Aorta (tissue), 5 donors: ENCODE measurements at regions not wholly inside any gene's neighbourhood (a gene's known extent, or its start where the extent isn't known, plus 50 kb on each side); places are given as distances from the start of the nearest gene placed in this dataset.
A peak's percentile ranks its signal among the peaks of the same experiment; 100 is the strongest.

Experiments used
- ATAC-seq: fragments of 200-7000 bp; cut with Tn5 transposase; one replicate; pipeline ENCODE4 v1.9.1; 2022; ENCODE audit warnings: moderate library complexity; ENCODE audit not compliant: low FRiP score
- DNase-seq, 2 donors: peaks; one replicate each; pipeline ENCODE4 v3.0.0-alpha.2; 2020
- H3K27ac ChIP-seq, 2 donors: one replicate each; pipeline ENCODE4 v1.5.1; 2013; ENCODE audit warnings: low read length in 2 of 2, mild to moderate bottlenecking in 2 of 2, moderate library complexity in 2 of 2, control low read depth in 1 of 2, inconsistent platforms in 1 of 2, low read depth in 1 of 2
- H3K27me3 ChIP-seq, 2 donors: one replicate each; pipeline ENCODE4 v1.6.1; 2013; ENCODE audit warnings: control low read depth in 1 of 2, low read length in 1 of 2, mild to moderate bottlenecking in 1 of 2, moderate library complexity in 1 of 2; ENCODE audit not compliant: insufficient read depth in 2 of 2, control insufficient read depth in 1 of 2
- H3K36me3 ChIP-seq, 2 donors: one replicate each; pipeline ENCODE4 v1.6.1; 2013; ENCODE audit warnings: control low read depth in 1 of 2, low read length in 1 of 2, mild to moderate bottlenecking in 1 of 2; ENCODE audit not compliant: insufficient read depth in 2 of 2, control insufficient read depth in 1 of 2
- H3K4me1 ChIP-seq, 2 donors: one replicate each; pipeline ENCODE4 v1.6.1; 2013; ENCODE audit warnings: low read length in 2 of 2, control low read depth in 1 of 2, mild to moderate bottlenecking in 1 of 2, moderate library complexity in 1 of 2; ENCODE audit not compliant: insufficient read depth in 2 of 2, control insufficient read depth in 1 of 2
- H3K4me3 ChIP-seq, 2 donors: one replicate each; pipeline ENCODE4 v1.5.1; 2013; ENCODE audit warnings: low read length in 2 of 2, control low read depth in 1 of 2, mild to moderate bottlenecking in 1 of 2
- H3K9me3 ChIP-seq: one replicate; pipeline ENCODE4 v1.6.1; 2013; ENCODE audit warnings: mild to moderate bottlenecking, low read length; ENCODE audit not compliant: control insufficient read depth
- WGBS, 2 donors: extraction: QIAGEN DNeasy Blood & Tissue Kit; methylation state at CpG; one replicate each; pipeline ENCODE4 v1.1.7; 2013; 5-methylcytosine and 5-hydroxymethylcytosine counted together
- intact Hi-C, 2 donors: fragments of 100-400 bp; cut with DNase I; formaldehyde crosslinking; loops; one replicate each; pipeline versions ENCODE4 v1.14.2 to v1.15.0; 2022
- donor health status: healthy with polysubstance abuse.
- donor health status: Bipolar disorder and iron deficiency.
- donor health status: DM: no; HTN: no; CAD: no.
- donor health status: DM: no; HTN: no; CAD: no.
- donor health status: DM: yes; HTN: yes; CAD: no.

DNA sequence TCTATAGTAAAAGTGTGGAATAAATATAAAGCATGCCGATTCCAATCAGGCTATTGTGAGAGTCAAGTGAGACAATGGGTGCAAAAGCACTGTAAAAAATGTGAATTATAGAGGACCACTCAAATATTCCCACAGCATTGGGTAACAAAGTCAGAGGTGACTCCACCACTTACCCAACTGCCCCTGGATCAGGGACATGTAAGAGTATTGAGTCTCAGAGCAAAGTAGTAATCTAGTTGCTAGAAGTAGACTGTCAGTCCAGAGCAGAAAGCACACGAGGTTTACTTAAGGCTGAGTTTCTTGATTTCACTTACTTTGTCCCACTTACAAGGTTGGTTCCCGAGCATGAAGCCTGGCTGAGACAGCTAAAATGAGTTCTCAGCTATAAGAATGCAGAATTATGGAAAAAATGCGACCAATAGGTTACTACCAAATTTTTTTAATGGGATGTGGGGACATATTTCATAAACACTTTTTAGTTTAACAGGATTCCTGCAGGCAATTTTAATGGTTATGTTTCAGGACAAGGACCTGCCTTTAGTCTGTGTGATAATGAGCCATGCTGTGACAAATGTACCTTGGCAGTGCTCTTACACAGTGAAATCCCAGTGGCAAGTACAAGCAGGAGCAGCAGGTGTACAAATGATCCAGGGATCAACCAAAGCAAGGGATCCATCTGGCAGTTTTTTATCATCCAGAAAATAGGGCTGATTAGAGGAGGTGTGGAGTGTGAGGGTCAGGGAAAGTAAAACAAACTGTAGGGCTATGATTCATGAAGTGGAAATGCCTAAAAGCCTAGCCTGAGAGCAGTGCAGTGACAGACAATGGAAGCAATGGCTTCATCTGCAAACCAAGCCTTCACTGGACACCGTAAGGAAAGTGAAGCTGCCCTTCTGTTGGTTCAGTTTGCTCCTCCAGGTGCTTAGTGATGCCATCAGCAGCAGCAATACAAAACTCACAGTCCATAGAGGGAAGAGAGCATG, 156.2 kb upstream of the SPAG17 start:
- no peaks in the 10 kb centered on the region for H3K4me1 ChIP-seq
- no peak for DNase-seq
- no peaks in the 10 kb centered on the region for H3K9me3 ChIP-seq

GRCh38 chr1:118339400-118340124, 154.5 kb upstream of the SPAG17 start:
- 70 to 78% methylated on average over 4 of the region's 4 CpGs for WGBS, 2 donors
- Histone ChIP-seq H3K27ac (no peak overlapping the region), H3K4me1 (no peaks in the 10 kb centered on the region), H3K4me3 (no peak overlapping the region), H3K36me3 (no peaks in the 10 kb centered on the region), H3K9me3 (no peaks in the 10 kb centered on the region), H3K27me3 (no peaks in the 10 kb centered on the region)
- DNase-seq = no peak
- intact Hi-C loops = no loop called here
- ATAC-seq = peak; percentile 8

More for the DNA sequence above, 156.2 kb upstream of the SPAG17 start:
- intact Hi-C loops = no loop called here
- H3K27ac ChIP-seq = no peak overlapping the region
- no peaks in the 10 kb centered on the region for H3K27me3 ChIP-seq
- 51 to 67% methylated on average over 5 of the region's 5 CpGs for WGBS, 2 donors
- no peaks in the 10 kb centered on the region for H3K36me3 ChIP-seq
- ATAC-seq = no peak
- no peak overlapping the region for H3K4me3 ChIP-seq

- DNase-seq (no peak), ATAC-seq (peak; percentile 9)
- no peak overlapping the region for H3K27ac ChIP-seq
- intact Hi-C loops = no loop called here
- H3K9me3 ChIP-seq = no peaks in the 10 kb centered on the region
- 24% methylated on average over 3 of the region's 3 CpGs for WGBS, 2 donors
- H3K36me3 ChIP-seq = no peaks in the 10 kb centered on the region
- H3K4me3 ChIP-seq = no peak overlapping the region
- H3K4me1 ChIP-seq = no peaks in the 10 kb centered on the region
- no peaks in the 10 kb centered on the region for H3K27me3 ChIP-seq
These were observed 153.9 kb upstream of the SPAG17 start for GRCh38 chr1:118338936-118339335.

DNA sequence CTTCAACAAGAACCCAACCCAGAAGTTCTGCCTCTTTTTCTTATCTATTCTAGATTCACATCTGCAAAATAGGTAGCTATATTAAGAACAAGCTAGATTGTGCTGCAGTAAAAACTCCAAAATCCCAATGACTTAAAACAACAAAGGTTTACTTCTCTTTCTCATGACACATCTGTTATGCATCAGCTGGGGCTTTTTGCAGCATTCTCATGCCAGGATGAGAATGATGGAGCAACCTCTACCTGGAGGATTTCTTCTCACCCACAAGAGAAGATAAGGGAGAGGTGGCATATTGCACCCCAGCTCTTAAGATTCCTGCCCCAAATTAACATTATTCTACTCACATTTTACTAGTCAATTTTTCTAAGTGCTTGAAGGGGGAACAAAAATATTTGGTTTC, 152.3 kb upstream of the SPAG17 start:
- DNase-seq (no peak), ATAC-seq (no peak)
- Histone ChIP-seq H3K4me1 (no peaks in the 10 kb centered on the region), H3K36me3 (no peaks in the 10 kb centered on the region), H3K27me3 (no peaks in the 10 kb centered on the region), H3K4me3 (no peak overlapping the region), H3K27ac (no peak overlapping the region), H3K9me3 (no peaks in the 10 kb centered on the region)
- intact Hi-C loops = no loop called here

- Histone ChIP-seq H3K4me1 (no peaks in the 10 kb centered on the region), H3K9me3 (no peaks in the 10 kb centered on the region), H3K4me3 (no peak overlapping the region), H3K36me3 (no peaks in the 10 kb centered on the region), H3K27me3 (no peaks in the 10 kb centered on the region), H3K27ac (no peak overlapping the region)
- intact Hi-C loops = no loop called here
- WGBS, 2 donors = 20 to 29% methylated on average over 2 of the region's 2 CpGs
- ATAC-seq = no peak
- DNase-seq = no peak
These were observed 150.3 kb upstream of the SPAG17 start for GRCh38 chr1:118335331-118335732.

GRCh38 chr1:118334506-118334905, 149.5 kb upstream of the SPAG17 start:
- H3K36me3 ChIP-seq = no peaks in the 10 kb centered on the region
- H3K27ac ChIP-seq = no peak overlapping the region
- 45 to 58% methylated on average over 1 of the region's 1 CpG for WGBS, 2 donors
- DNase-seq (no peak), ATAC-seq (no peak)
- H3K27me3 ChIP-seq = no peaks in the 10 kb centered on the region
- H3K4me1 ChIP-seq = no peaks in the 10 kb centered on the region
- no peaks in the 10 kb centered on the region for H3K9me3 ChIP-seq
- intact Hi-C loops = no loop called here
- H3K4me3 ChIP-seq = no peak overlapping the region

DNA sequence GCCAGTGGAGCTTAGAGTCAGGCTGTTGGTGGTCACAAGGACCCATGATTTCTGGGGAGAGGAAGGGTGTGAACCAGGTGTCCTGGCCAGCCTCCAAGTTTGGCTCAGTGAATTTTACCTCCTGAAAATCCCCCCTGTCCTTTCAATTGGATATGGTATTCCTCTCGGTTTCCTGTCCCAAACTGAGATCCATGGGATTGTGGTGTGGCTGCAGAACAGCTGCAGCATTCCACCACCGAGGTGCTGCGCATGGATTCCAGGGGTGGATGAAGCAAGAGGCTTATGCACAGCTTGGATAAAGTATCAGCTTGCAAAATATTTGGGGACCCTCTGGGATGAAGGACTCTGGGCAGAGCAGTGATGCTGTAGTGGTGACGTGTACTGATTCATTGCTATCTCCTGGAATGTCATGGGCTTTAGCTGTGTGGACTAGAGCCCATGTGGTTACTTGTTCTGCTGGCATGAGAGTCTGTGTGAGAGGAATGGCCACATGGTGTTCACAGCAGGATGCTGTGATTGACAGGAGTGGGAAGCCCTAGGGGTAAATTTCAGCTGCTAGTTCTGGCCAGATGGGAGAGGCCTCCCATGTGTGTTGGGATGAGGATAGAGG, 148.7 kb upstream of the SPAG17 start:
- H3K36me3 ChIP-seq = no peaks in the 10 kb centered on the region
- DNase-seq = no peak
- no peak overlapping the region for H3K4me3 ChIP-seq
- ATAC-seq = no peak
- no peaks in the 10 kb centered on the region for H3K27me3 ChIP-seq
- no peaks in the 10 kb centered on the region for H3K4me1 ChIP-seq
- no peak overlapping the region for H3K27ac ChIP-seq
- WGBS, 2 donors = 82 to 84% methylated on average over 4 of the region's 4 CpGs
- no peaks in the 10 kb centered on the region for H3K9me3 ChIP-seq
- intact Hi-C loops = no loop called here

DNA sequence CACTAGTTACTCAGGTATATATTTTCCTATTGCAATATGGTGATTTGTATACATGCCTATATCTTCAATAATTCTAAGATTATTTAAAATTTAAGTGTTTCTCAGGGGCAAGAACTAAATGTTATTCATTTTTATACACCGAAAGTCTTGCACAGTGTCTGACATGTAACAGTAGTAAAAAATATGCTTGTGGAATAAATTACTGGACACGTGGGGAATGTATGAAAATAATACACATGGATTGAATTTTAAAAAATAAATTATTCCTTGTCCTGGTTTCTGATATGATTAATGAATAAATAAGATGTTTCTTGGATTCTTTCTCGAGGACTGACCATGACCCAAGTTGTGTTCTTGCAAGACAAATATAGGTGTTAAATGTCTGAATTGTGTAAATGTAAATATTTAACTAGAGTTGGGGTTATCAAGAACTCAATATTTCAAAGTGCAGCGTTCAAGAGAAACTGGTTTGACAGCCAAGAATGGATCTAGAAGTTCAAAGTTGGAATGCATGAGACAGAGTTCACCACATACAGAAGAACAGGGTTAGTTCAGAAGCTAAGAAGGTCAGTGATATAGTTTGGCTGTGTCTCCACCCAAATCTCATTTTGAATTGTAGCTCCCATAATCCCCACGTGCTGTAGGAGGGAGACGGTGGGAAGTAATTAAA, 142.1 kb upstream of the SPAG17 start:
- H3K27ac ChIP-seq = no peak overlapping the region
- H3K36me3 ChIP-seq = no peaks in the 10 kb centered on the region
- no peaks in the 10 kb centered on the region for H3K4me1 ChIP-seq
- 9 to 29% methylated on average over 6 of the region's 6 CpGs for WGBS, 2 donors
- ATAC-seq (no peak), DNase-seq (no peak)
- H3K9me3 ChIP-seq = no peaks in the 10 kb centered on the region
- H3K4me3 ChIP-seq = no peak overlapping the region
- no peaks in the 10 kb centered on the region for H3K27me3 ChIP-seq
- intact Hi-C loops = no loop called here
